ENCODE measurements at regions not wholly inside any gene's neighbourhood (a gene's known extent, or its start where the extent isn't known, plus 50 kb on each side); places are given as distances from the start of the nearest gene placed in this dataset.
A peak's percentile ranks its signal among the peaks of the same experiment; 100 is the strongest.

GRCh38 chr5:158553195-158553961 lies 546.3 kb downstream of the EBF1 start:
- Mint-ChIP-seq H3K27me3 (ENCODE audit: low read depth) (no peaks in the 10 kb centered on the region), H3K4me1 (ENCODE audit: low read depth) (no peaks in the 10 kb centered on the region), H3K9me3 (no peaks in the 10 kb centered on the region), H3K36me3 (ENCODE audit: insufficient read depth) (no peaks in the 10 kb centered on the region), H3K4me3 (no peak overlapping the region)
- DNase-seq (no peak), ATAC-seq (no peak)

GRCh38 chr5:158552241-158552640 lies 547.5 kb downstream of the EBF1 start:
- no peak overlapping the region for H3K4me3 Mint-ChIP-seq
- H3K36me3 Mint-ChIP-seq (ENCODE audit: insufficient read depth): no peaks in the 10 kb centered on the region
- peaks cover 7% of the 10 kb centered on the region for H3K9me3 Mint-ChIP-seq
- DNase-seq (no peak), ATAC-seq (no peak)
- H3K4me1 Mint-ChIP-seq (ENCODE audit: low read depth): no peaks in the 10 kb centered on the region
- H3K27me3 Mint-ChIP-seq (ENCODE audit: low read depth): no peaks in the 10 kb centered on the region

GRCh38 chr5:158549311-158549710 lies 550.4 kb downstream of the EBF1 start:
- DNase-seq: no peak
- Mint-ChIP-seq H3K36me3 (ENCODE audit: insufficient read depth) (no peaks in the 10 kb centered on the region), H3K4me3 (no peak overlapping the region), H3K9me3 (peaks cover 7% of the 10 kb centered on the region), H3K4me1 (ENCODE audit: low read depth) (no peaks in the 10 kb centered on the region), H3K27me3 (ENCODE audit: low read depth) (peaks cover 1% of the 10 kb centered on the region)
- no peak for ATAC-seq

GRCh38 chr5:158546748-158547147 lies 553.0 kb downstream of the EBF1 start:
- H3K27me3 Mint-ChIP-seq (ENCODE audit: low read depth): peaks cover 1% of the 10 kb centered on the region
- DNase-seq (no peak), ATAC-seq (no peak)
- H3K4me3 Mint-ChIP-seq: no peak overlapping the region
- peaks cover 7% of the 10 kb centered on the region for H3K9me3 Mint-ChIP-seq
- H3K36me3 Mint-ChIP-seq (ENCODE audit: insufficient read depth): no peaks in the 10 kb centered on the region
- peaks cover 2% of the 10 kb centered on the region for H3K4me1 Mint-ChIP-seq (ENCODE audit: low read depth)

- no peak overlapping the region for H3K4me3 Mint-ChIP-seq
- no peak for DNase-seq
- peaks cover 2% of the 10 kb centered on the region for H3K4me1 Mint-ChIP-seq (ENCODE audit: low read depth)
- no peak for ATAC-seq
- H3K27me3 Mint-ChIP-seq (ENCODE audit: low read depth): peaks cover 1% of the 10 kb centered on the region
- H3K36me3 Mint-ChIP-seq (ENCODE audit: insufficient read depth): no peaks in the 10 kb centered on the region
- H3K9me3 Mint-ChIP-seq: peaks cover 7% of the 10 kb centered on the region
Observed at GRCh38 chr5:158545949-158546530, 553.7 kb downstream of the EBF1 start.

GRCh38 chr5:158544388-158545339 lies 555.1 kb downstream of the EBF1 start:
- ATAC-seq (no peak), DNase-seq (no peak)
- Mint-ChIP-seq H3K9me3 (peaks cover 7% of the 10 kb centered on the region), H3K27me3 (ENCODE audit: low read depth) (peaks cover 1% of the 10 kb centered on the region), H3K36me3 (ENCODE audit: insufficient read depth) (no peaks in the 10 kb centered on the region), H3K4me3 (no peak overlapping the region), H3K4me1 (ENCODE audit: low read depth) (peaks cover 2% of the 10 kb centered on the region)

- Mint-ChIP-seq H3K9me3 (peaks cover 7% of the 10 kb centered on the region), H3K4me1 (ENCODE audit: low read depth) (peaks cover 2% of the 10 kb centered on the region), H3K4me3 (no peak overlapping the region), H3K27me3 (ENCODE audit: low read depth) (peaks cover 4% of the 10 kb centered on the region), H3K36me3 (ENCODE audit: insufficient read depth) (no peaks in the 10 kb centered on the region)
- peak; percentile 50 to 63 for ATAC-seq
- DNase-seq: no peak
Observed at GRCh38 chr5:158543539-158544387, 556.0 kb downstream of the EBF1 start.

GRCh38 chr5:158541536-158542297 lies 558.0 kb downstream of the EBF1 start:
- Mint-ChIP-seq H3K36me3 (ENCODE audit: insufficient read depth) (no peaks in the 10 kb centered on the region), H3K4me1 (ENCODE audit: low read depth) (peaks cover 2% of the 10 kb centered on the region), H3K27me3 (ENCODE audit: low read depth) (peaks cover 7% of the 10 kb centered on the region), H3K4me3 (no peak overlapping the region), H3K9me3 (no peaks in the 10 kb centered on the region)
- ATAC-seq (peak in 1 of 2 donors; percentile 40), DNase-seq (no peak)

- ATAC-seq (no peak), DNase-seq (no peak)
- Mint-ChIP-seq H3K4me3 (no peak overlapping the region), H3K4me1 (ENCODE audit: low read depth) (peaks cover 2% of the 10 kb centered on the region), H3K9me3 (no peaks in the 10 kb centered on the region), H3K27me3 (ENCODE audit: low read depth) (peaks cover 6% of the 10 kb centered on the region), H3K36me3 (ENCODE audit: insufficient read depth) (no peaks in the 10 kb centered on the region)
Observed at GRCh38 chr5:158538506-158539074, 561.1 kb downstream of the EBF1 start.

- DNase-seq (no peak), ATAC-seq (no peak)
- H3K27me3 Mint-ChIP-seq (ENCODE audit: low read depth): peaks cover 6% of the 10 kb centered on the region
- H3K36me3 Mint-ChIP-seq (ENCODE audit: insufficient read depth): no peaks in the 10 kb centered on the region
- H3K4me3 Mint-ChIP-seq: no peak overlapping the region
- H3K9me3 Mint-ChIP-seq: no peaks in the 10 kb centered on the region
- peaks cover 2% of the 10 kb centered on the region for H3K4me1 Mint-ChIP-seq (ENCODE audit: low read depth)
Observed at GRCh38 chr5:158537366-158537765, 562.4 kb downstream of the EBF1 start.

GRCh38 chr5:158534203-158534602 lies 565.5 kb downstream of the EBF1 start:
- Mint-ChIP-seq H3K4me3 (no peak overlapping the region), H3K27me3 (ENCODE audit: low read depth) (peaks cover 4% of the 10 kb centered on the region), H3K36me3 (ENCODE audit: insufficient read depth) (no peaks in the 10 kb centered on the region), H3K4me1 (ENCODE audit: low read depth) (no peaks in the 10 kb centered on the region), H3K9me3 (no peaks in the 10 kb centered on the region)
- DNase-seq (no peak), ATAC-seq (no peak)

- H3K4me1 Mint-ChIP-seq (ENCODE audit: low read depth): no peaks in the 10 kb centered on the region
- H3K27me3 Mint-ChIP-seq (ENCODE audit: low read depth): peaks cover under 1% of the 10 kb centered on the region
- DNase-seq: no peak
- H3K9me3 Mint-ChIP-seq: no peaks in the 10 kb centered on the region
- H3K36me3 Mint-ChIP-seq (ENCODE audit: insufficient read depth): no peaks in the 10 kb centered on the region
- ATAC-seq: no peak
- H3K4me3 Mint-ChIP-seq: no peak overlapping the region
Observed at GRCh38 chr5:158532739-158533138, 567.0 kb downstream of the EBF1 start.

GRCh38 chr5:158531860-158532259 lies 567.9 kb downstream of the EBF1 start:
- H3K9me3 Mint-ChIP-seq: no peaks in the 10 kb centered on the region
- H3K27me3 Mint-ChIP-seq (ENCODE audit: low read depth): no peaks in the 10 kb centered on the region
- no peak overlapping the region for H3K4me3 Mint-ChIP-seq
- no peaks in the 10 kb centered on the region for H3K36me3 Mint-ChIP-seq (ENCODE audit: insufficient read depth)
- DNase-seq (no peak), ATAC-seq (no peak)
- H3K4me1 Mint-ChIP-seq (ENCODE audit: low read depth): no peaks in the 10 kb centered on the region
